SK-N-SH (cell line): ENCODE measurements at regions not wholly inside any gene's neighbourhood (a gene's known extent, or its start where the extent isn't known, plus 50 kb on each side); places are given as distances from the start of the nearest gene placed in this dataset.

Experiments
- EP300 ChIP-seq, 2 experiments: IDR thresholded peaks; 2 replicates each; pipeline versions ENCODE4 v1.4.0 to v1.6.1; 2012; ENCODE audit warnings: borderline replicate concordance in 1 of 2, low read depth in 1 of 2, low read length in 1 of 2
- EZH2phosphoT487 ChIP-seq: fragments of 200-600 bp; sonication (generic); IDR thresholded peaks from 2 replicates; pipeline ENCODE4 v1.6.1; 2017; ENCODE audit warnings: low read depth, mixed run types, mild to moderate bottlenecking, antibody characterized with exemption, moderate library complexity, borderline replicate concordance
- RCOR1 ChIP-seq: fragments of 150-350 bp; IDR thresholded peaks from 2 replicates; pipeline ENCODE4 v1.6.1; 2017; ENCODE audit warnings: antibody characterized with exemption, low read length
- TAF1 ChIP-seq: IDR thresholded peaks from 2 replicates; pipeline ENCODE4 v1.6.1; 2012; ENCODE audit warnings: low read depth, mild to moderate bottlenecking, low read length, moderate library complexity, borderline replicate concordance
- YY1 ChIP-seq: IDR thresholded peaks from 2 replicates; pipeline ENCODE4 v1.4.0; 2012; ENCODE audit warnings: low read depth, mild to moderate bottlenecking
- TF ChIP-seq, protein P1 (sequence below): fragments of 200-600 bp; sonication (generic); IDR thresholded peaks from 2 replicates; pipeline ENCODE4 v1.6.1; 2017; ENCODE audit warnings: antibody characterized with exemption, mild to moderate bottlenecking, moderate library complexity
- TF ChIP-seq, protein P2 (sequence below): IDR thresholded peaks from 2 replicates; pipeline ENCODE4 v1.4.0; 2012; ENCODE audit warnings: low read depth

DNA sequence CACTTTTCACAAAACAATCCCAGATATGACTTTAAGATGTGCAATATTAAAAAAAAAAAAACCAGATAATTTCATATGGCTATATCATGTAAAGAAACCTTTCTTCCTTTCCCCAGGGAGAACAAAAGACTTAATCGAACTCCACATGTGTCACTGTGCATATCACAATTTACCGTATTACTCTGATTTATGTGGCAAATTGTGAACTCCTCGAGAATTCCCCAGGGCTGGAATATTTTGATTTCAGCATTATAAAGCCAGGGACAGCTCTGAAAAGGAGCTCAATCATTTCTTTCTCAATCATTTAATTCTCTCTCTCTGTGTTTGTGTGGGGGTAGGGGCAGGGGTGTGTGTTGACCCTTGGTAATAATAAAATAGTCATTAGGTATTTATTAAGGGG, 165.8 kb downstream of the TDRD15 start:
- no peak for TF ChIP-seq RCOR1
- TF ChIP-seq, protein P1, sequence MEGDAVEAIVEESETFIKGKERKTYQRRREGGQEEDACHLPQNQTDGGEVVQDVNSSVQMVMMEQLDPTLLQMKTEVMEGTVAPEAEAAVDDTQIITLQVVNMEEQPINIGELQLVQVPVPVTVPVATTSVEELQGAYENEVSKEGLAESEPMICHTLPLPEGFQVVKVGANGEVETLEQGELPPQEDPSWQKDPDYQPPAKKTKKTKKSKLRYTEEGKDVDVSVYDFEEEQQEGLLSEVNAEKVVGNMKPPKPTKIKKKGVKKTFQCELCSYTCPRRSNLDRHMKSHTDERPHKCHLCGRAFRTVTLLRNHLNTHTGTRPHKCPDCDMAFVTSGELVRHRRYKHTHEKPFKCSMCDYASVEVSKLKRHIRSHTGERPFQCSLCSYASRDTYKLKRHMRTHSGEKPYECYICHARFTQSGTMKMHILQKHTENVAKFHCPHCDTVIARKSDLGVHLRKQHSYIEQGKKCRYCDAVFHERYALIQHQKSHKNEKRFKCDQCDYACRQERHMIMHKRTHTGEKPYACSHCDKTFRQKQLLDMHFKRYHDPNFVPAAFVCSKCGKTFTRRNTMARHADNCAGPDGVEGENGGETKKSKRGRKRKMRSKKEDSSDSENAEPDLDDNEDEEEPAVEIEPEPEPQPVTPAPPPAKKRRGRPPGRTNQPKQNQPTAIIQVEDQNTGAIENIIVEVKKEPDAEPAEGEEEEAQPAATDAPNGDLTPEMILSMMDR: no peak
- no peak for TF ChIP-seq EP300 (IDR thresholded peaks at IDR 0.05; ENCODE audit: borderline replicate concordance in 1 of 2, low read depth in 1 of 2, low read length in 1 of 2)
- TF ChIP-seq YY1: no peak
- no peak for TF ChIP-seq TAF1
- TF ChIP-seq, protein P2, sequence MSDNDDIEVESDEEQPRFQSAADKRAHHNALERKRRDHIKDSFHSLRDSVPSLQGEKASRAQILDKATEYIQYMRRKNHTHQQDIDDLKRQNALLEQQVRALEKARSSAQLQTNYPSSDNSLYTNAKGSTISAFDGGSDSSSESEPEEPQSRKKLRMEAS: no peak
- no peak for TF ChIP-seq EZH2phosphoT487
